ENCODE measurements at regions not wholly inside any gene's neighbourhood (a gene's known extent, or its start where the extent isn't known, plus 50 kb on each side); places are given as distances from the start of the nearest gene placed in this dataset.
A peak's percentile ranks its signal among the peaks of the same experiment; 100 is the strongest.

GRCh38 chr3:170751899-170752293, 118.1 kb downstream of the RPL22L1 start:
- DNase-seq: no peak

- peak; percentile 68 for DNase-seq
These were observed 118.7 kb downstream of the RPL22L1 start for GRCh38 chr3:170751083-170751898.

- DNase-seq: no peak
These were observed 119.5 kb downstream of the RPL22L1 start for GRCh38 chr3:170750478-170750830.

GRCh38 chr3:170749765-170750477, 120.1 kb downstream of the RPL22L1 start:
- peak; percentile 23 for DNase-seq

GRCh38 chr3:170749185-170749584, 120.8 kb downstream of the RPL22L1 start:
- no peak for DNase-seq

- DNase-seq: no peak
These were observed 123.6 kb downstream of the RPL22L1 start for GRCh38 chr3:170746175-170746942.

GRCh38 chr3:170745211-170745718, 124.7 kb downstream of the RPL22L1 start:
- no peak for DNase-seq

- no peak for DNase-seq
These were observed 128.1 kb downstream of the RPL22L1 start for GRCh38 chr3:170741756-170742529.

GRCh38 chr3:170740726-170741591, 129.0 kb downstream of the RPL22L1 start:
- no peak for DNase-seq

GRCh38 chr3:170740285-170740684, 129.7 kb downstream of the RPL22L1 start:
- DNase-seq: no peak

- no peak for DNase-seq
These were observed 130.6 kb downstream of the RPL22L1 start for GRCh38 chr3:170739410-170739809.

GRCh38 chr3:170738766-170739165, 131.2 kb downstream of the RPL22L1 start:
- DNase-seq: no peak

- no peak for DNase-seq
These were observed 132.4 kb downstream of the RPL22L1 start for GRCh38 chr3:170737498-170738162.

- DNase-seq: peak; percentile 61
These were observed 134.2 kb downstream of the RPL22L1 start for GRCh38 chr3:170735821-170736220.

GRCh38 chr3:170734735-170735065, 135.3 kb downstream of the RPL22L1 start:
- no peak for DNase-seq

GRCh38 chr3:170734043-170734734, 135.8 kb downstream of the RPL22L1 start:
- DNase-seq: peak; percentile 17

GRCh38 chr3:170732660-170733245, 137.2 kb downstream of the RPL22L1 start:
- DNase-seq: peak; percentile 14

- DNase-seq: no peak
These were observed 138.7 kb downstream of the RPL22L1 start for GRCh38 chr3:170731281-170731680.

- peak; percentile 85 for DNase-seq
These were observed 139.8 kb downstream of the RPL22L1 start for GRCh38 chr3:170730071-170730812.
